Astrocyte of the cerebellum (primary cell): ENCODE measurements at regions not wholly inside any gene's neighbourhood (a gene's known extent, or its start where the extent isn't known, plus 50 kb on each side); places are given as distances from the start of the nearest gene placed in this dataset.

Experiments
- DNase-seq: peaks from one replicate; pipeline ENCODE4 v3.0.0-alpha.2; 2011; ENCODE audit warnings: low read depth
- H3K4me3 ChIP-seq: 2 replicates; pipeline ENCODE4 v1.5.1; 2011; ENCODE audit warnings: mild to moderate bottlenecking, low read depth, low read length, moderate library complexity
- CTCF ChIP-seq: IDR thresholded peaks from 2 replicates; pipeline ENCODE4 v1.5.1; 2012; ENCODE audit warnings: low read length, low read depth, moderate library complexity, mild to moderate bottlenecking; ENCODE audit errors: missing control alignments
- in situ Hi-C: cut with HindIII; loops from 2 replicates; pipeline ENCODE4 v1.10.0; 2017; ENCODE audit warnings: low sequenced_read_pairs

- no peak for DNase-seq
- in situ Hi-C loops, result no loop called here
- no peak overlapping the region for H3K4me3 ChIP-seq
- TF ChIP-seq CTCF, result no peak
These were observed 946.7 kb downstream of the ZPLD1 start for GRCh38 chr3:103381296-103382079.

DNA sequence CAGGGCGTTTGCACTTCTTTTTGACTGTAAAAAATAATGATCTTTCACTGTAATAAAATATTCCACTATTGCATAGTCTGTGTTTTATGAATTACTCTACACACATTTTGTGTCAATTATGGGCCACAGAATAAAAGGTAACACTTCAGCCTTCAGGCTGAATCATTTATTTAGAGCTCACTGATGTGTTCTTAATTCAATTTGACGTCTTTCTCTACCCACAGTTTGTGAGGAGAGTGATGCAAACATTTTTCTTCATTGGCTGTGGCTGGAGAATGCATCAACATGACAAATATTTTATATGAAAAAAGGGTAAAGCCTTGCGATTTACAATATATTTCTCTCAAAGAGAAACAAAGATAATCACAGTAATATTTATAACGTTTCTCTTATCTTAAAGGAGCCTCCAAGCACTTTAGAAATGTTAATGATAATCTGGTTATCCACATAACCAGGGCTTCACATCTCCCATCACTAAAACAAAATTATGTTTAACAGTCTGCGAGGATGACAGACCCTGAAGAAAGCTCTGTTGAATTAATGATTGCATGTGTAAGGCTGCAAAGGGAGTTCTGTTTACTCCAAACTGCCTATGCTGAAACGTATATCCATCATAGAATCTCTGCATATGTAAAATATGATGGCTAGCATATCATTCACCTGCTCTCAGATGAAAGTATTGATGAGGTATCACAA, 951.3 kb downstream of the ZPLD1 start:
- TF ChIP-seq CTCF, result no peak
- H3K4me3 ChIP-seq, result no peak overlapping the region
- in situ Hi-C loops, result no loop called here
- no peak for DNase-seq

DNA sequence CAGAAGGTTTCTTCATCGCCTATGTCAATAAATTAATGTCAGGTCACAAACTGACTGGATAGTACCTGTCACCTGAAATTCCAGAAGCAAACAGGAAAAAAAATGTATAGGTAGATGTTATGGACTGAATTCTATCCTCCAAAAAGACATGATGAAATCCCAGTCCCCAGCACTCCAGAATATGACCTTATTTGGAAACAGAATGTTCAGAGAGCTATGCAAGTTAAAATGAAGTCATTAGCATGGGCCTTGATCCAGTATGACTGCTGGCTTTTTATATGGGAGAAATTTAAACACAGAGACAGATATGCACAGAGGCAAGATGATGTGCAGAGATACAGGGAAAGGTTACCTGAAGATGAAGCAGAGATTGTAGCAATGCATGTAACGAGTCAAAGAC, 953.4 kb downstream of the ZPLD1 start:
- DNase-seq, result peak; percentile 28
- in situ Hi-C loops, result no loop called here
- no peak for TF ChIP-seq CTCF
- H3K4me3 ChIP-seq, result no peak overlapping the region

- no peak for DNase-seq
- no peak for TF ChIP-seq CTCF
- in situ Hi-C loops, result no loop called here
- no peak overlapping the region for H3K4me3 ChIP-seq
These were observed 954.5 kb downstream of the ZPLD1 start for GRCh38 chr3:103389356-103389755.

- no peak for TF ChIP-seq CTCF
- in situ Hi-C loops, result no loop called here
- H3K4me3 ChIP-seq, result no peak overlapping the region
- DNase-seq, result peak; percentile 6
These were observed 958.8 kb downstream of the ZPLD1 start for GRCh38 chr3:103393395-103394186.

DNA sequence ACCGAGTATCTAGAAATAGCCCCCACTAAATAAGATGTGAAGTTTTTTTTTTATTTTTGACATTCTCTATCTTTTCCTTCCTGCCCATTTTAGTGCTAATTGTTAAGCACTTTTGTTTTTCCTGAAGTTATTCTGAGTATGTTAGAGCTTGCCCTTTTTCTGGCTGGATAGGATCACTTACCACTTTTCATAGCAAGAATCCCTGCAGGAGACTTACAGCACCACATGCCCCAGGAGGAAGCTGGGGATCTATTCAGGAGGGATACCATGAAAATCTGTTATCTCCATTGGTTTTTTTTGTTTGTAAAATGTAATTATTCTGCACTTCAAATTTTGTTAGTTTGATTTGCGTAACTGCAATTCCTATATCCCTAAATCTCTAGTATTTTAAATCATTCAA, 968.4 kb downstream of the ZPLD1 start:
- no peak overlapping the region for H3K4me3 ChIP-seq
- in situ Hi-C loops, result no loop called here
- DNase-seq, result no peak
- no peak for TF ChIP-seq CTCF
